ENCODE measurements at regions not wholly inside any gene's neighbourhood (a gene's known extent, or its start where the extent isn't known, plus 50 kb on each side); places are given as distances from the start of the nearest gene placed in this dataset.

GRCh38 chr1:57475366-57475765, 51.5 kb upstream of the DAB1 start:
- DNase-seq: no peak

DNA sequence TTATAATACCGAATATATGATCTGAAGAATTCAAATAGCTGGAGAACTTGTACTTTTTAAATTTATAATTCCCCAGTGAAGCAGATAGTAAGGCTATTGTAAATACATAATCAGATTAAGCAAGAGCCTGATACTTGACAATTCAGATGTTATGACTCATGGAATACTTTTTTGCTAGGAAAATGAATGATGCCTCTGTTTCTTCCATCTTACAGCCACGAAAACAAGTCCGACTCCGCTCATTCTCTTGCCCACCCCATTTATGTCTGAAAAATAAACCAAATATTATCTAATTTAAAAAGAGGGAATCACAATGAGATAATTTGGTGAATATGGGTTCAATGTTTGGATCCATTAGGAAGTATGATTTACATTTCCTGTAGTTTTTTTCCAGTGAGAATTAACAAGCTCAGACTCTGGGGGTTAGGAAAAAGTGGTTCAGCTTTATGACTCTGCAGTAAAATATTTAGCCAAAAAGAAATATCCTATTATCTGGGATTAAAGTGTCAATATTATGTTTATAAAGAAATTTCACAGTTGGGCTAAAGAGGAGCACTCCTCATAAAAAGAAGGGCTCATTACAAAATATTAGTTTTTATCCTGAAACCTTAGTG, 50.4 kb upstream of the DAB1 start:
- no peak for DNase-seq
